COLO668 (cell line): ENCODE measurements at regions not wholly inside any gene's neighbourhood (a gene's known extent, or its start where the extent isn't known, plus 50 kb on each side); places are given as distances from the start of the nearest gene placed in this dataset.
"Not testable (repeated sequence)": the region's sequence is repeated elsewhere in the genome, so short reads cannot be mapped to it uniquely, and the experiment has no call there.

ENCODE experiments used
- DNase-seq: peaks from one replicate; lab custom pipeline; 2025; ENCODE audit not compliant: unreplicated experiment; lab: John Stamatoyannopoulos, UW

- DNase-seq = peak; percentile 54
Measured at GRCh38 chr18:78813936-78814710, 165.5 kb upstream of the SALL3 start.

DNA sequence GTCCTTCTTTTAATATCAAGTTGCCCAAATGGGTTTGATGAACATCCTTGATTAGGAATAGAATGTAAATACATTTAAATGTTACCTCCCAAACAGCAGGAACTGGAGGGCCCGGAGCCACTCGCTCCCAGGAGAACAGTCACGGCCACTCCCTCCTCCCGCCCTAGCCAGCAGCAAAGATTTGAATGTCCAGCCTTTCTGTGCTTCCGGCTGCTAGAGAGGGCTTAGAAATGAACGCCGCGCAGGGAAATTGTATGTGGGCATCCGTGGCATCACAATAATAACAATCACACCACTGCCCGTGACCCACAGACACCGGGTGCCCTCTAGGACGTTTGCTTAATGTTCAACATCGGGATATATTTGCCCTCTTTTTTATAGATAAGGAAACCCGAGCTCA lies 164.9 kb upstream of the SALL3 start:
- peak; percentile 48 for DNase-seq

DNA sequence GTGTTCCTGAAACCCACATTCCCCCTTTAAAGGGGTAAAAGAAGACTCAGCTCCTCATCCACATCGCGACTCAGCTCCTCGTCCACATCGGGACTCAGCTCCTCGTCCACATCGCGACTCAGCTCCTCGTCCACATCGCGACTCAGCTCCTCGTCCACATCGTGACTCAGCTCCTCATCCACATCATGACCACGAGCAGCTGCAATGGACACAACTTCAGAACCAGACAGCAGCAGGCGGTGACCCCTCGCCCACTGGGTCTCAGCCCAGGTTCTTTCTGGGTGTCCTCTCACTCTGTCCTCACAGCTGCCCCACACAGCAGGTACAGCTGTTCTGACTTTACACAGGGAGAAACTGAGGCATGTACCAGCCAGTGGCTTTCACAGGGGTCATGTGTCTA lies 163.5 kb upstream of the SALL3 start:
- no peak for DNase-seq

GRCh38 chr18:78816916-78817315 lies 162.7 kb upstream of the SALL3 start:
- DNase-seq = no peak

GRCh38 chr18:78818495-78818894 lies 161.1 kb upstream of the SALL3 start:
- no peak for DNase-seq

- DNase-seq = no peak
Measured at GRCh38 chr18:78818961-78819360, 160.7 kb upstream of the SALL3 start.

DNA sequence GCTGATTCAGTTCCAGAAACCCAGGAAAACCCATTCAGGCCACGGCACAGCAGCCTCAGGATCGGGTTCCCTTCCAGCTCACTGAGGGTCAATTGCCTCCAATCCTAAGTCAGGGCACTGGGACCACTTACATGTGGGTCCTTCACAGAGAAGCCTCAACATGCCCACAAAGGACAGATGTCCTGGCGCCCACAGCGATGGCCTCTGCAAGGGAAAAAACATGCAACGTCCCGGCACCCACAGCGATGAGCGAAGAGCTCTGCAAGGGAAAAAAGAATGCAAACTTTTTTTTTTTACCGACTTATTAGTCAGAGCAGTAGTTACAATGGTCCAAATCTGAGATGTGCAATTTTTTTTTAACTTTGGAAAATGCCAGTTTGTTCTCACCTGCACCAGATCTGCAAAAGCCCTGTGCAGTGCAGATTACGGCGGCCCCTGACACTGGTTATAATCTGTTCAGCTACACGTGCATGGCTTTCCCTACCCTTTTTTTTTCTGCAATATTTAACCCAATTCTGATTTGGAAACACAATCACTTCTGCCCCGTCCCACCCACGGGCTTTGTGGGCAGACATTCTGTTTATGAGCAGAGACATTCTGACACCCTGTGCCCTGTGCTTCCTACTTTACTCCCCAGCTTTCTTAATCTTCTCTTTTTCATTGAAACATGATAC lies 159.3 kb upstream of the SALL3 start:
- no peak for DNase-seq

- DNase-seq = no peak
Measured at GRCh38 chr18:78821396-78821795, 158.2 kb upstream of the SALL3 start.

DNA sequence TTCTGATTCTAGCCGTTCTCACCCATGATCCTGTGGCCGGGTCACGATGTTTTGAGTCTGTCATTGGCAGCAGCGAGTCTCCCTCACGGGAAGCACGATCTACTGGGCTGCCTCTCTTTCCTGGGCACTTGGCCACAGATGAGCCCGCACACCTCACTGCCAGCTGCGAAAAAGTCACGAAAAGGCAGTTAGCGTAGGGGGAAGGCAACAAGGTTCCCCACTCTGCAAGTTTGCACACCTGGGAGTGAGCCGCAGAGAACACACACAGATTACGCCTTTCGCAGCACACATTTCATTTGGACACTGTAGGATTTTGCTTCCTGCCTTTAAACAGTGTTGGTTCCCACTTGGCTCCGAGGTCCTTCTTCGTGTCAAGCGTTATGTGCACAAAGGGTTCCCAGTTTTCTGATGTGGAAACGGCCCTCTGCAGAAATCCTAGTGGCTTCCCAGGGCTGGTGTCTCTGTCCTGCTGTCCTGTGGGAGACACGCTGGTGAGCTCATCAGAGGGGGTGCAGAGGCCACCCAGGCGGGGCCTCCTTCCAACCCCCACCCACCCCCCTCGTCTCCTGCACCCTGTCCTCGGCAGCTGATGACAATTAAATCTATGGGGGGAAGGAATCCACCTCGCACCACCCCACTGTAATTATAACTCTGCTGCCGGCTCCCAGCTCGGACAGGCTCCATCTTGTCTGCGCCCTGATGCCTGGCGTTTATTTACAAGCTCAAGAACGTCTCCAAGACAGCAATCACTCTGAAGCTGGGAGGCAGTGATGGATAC lies 157.3 kb upstream of the SALL3 start:
- no peak for DNase-seq

DNA sequence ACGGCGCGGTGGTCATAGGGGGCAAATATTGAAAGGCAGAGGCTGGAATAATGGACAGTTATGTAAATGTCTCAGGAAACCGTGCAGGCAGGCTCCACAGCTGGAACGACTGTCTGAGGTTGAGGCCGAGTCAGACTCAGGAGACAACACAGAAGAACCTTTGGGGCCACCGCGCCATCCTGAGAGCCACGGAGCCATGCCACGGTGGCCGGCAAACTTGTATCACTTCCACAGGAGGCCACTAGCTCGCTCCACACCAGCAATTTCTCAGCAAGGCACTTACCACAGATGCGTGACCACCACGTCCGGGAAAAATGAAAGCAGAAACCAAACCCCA lies 156.7 kb upstream of the SALL3 start:
- no peak for DNase-seq

DNA sequence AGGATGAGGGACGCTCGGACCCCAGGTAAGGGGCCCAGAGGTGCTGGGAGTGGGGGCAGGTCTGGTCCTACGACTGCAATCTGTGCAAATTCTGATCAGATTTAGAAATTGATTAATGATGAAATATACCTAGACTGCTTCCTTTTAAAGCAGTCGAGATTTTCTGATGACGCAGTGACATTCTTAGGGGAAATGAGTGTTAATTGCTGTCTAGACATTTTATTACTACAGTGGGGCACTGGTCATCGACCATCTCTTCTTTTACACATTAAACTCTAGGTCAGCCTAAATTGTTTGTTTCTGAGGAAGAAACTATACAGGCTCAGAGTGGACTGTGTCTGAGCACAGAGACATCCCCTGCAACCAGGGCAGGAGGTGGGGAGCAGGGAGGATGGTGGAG lies 154.4 kb upstream of the SALL3 start:
- DNase-seq = no peak

- DNase-seq = no peak
Measured at GRCh38 chr18:78826631-78827030, 153.0 kb upstream of the SALL3 start.

GRCh38 chr18:78827141-78827540 lies 152.5 kb upstream of the SALL3 start:
- DNase-seq = no peak

DNA sequence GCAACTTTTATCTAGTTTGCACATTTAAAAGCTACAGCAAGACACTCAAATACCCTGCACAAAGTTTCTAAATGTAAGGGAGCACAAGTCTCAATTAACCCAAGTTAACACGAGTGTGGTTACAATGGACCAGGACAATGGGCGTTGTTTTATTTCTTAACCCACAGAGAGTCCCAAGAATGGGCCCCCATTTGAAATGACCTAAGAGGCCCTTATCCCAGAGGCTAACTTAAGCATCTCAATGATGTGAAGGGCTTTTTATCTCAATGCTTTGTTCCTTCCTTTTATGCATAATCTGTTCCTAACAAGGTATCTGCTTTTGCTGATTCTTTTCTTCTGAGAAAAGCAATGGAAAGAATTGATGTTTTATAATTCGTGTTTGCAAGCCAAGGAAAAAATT lies 151.5 kb upstream of the SALL3 start:
- DNase-seq = no peak

DNA sequence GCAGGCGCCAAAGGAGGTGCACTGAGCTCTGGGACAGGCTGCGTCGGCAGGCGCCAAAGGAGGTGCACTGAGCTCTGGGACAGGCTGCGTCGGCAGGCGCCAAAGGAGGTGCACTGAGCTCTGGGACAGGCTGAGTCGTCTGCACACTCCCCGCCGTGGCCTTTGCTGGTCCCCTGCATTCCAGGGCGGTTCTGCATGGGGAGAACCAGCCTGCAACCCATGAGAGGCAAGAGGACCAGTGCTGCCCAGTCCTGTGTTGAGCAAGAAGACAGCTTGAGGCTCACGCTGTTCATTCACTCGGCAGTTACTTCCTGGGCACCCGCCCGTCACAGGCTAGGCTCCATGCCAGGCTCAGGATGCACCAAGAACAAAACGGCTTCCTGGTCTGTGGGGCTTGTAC lies 150.6 kb upstream of the SALL3 start:
- not testable (repeated sequence) for DNase-seq

GRCh38 chr18:78830161-78830560 lies 149.5 kb upstream of the SALL3 start:
- no peak for DNase-seq

DNA sequence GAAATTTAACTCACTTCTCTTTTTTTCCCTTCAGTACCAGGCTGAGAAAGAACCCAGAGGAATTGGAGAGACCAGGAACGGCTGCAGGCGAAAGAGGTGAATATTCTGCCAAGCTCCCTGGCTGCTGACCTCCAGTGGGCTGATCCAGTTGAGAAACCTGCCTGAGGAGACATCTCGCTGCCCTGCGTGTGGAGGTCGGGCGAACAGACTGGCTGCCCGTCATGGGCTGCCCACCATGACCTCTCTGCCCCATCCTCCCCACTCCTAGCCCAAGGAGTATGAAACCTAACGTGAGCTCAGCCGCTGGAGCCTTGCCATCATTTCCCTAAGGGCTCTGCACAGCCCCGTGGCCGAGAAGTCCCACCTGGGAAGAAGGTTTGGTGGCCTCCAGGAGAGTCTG lies 148.8 kb upstream of the SALL3 start:
- no peak for DNase-seq

- no peak for DNase-seq
Measured at GRCh38 chr18:78831603-78832002, 148.0 kb upstream of the SALL3 start.

- DNase-seq = no peak
Measured at GRCh38 chr18:78833833-78834232, 145.8 kb upstream of the SALL3 start.

DNA sequence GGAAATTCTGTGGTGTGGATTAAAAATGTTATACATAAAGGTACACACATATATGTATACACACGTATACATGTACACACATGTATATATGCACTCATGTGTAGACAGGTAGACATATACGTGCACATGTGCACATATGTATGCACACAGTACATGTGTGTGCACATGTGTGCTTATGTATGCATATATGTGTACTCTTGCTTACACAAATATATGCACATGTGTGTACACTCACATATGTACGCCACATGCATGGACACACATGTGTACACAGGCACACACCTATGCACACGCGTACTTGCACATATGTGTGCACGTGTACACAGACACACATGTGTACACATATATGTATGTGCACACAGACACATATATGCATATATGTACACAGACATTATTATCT lies 142.8 kb upstream of the SALL3 start:
- DNase-seq = no peak

GRCh38 chr18:78837754-78838153 lies 141.9 kb upstream of the SALL3 start:
- DNase-seq = no peak

DNA sequence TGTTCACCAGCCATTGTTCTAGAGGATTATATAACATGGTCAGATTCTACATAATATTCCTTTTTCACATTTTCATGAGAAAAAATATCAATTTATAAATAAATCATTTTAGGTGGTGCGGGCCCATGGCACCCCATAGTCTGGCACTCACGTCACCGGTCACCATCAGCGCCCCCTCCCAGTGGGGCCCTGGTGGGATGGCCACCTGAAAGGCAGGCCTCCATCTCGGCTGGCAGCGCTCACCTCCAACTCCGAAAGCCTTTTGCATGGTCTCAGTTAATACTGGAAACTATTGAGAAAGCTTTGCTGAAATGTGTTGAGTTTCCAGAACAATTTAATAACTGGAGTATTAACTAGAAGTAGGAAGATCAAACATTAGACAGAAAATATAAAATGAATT lies 141.4 kb upstream of the SALL3 start:
- DNase-seq = no peak
